HG03520 (cell line): ENCODE measurements at regions not wholly inside any gene's neighbourhood (a gene's known extent, or its start where the extent isn't known, plus 50 kb on each side); places are given as distances from the start of the nearest gene placed in this dataset.

Source experiments
- ATAC-seq: cut with Tn5 transposase; IDR thresholded peaks from one replicate; pipeline ENCODE4 v1.9.1; 2021; ENCODE audit warnings: mild to moderate bottlenecking, moderate library complexity; ENCODE audit not compliant: unreplicated experiment

DNA sequence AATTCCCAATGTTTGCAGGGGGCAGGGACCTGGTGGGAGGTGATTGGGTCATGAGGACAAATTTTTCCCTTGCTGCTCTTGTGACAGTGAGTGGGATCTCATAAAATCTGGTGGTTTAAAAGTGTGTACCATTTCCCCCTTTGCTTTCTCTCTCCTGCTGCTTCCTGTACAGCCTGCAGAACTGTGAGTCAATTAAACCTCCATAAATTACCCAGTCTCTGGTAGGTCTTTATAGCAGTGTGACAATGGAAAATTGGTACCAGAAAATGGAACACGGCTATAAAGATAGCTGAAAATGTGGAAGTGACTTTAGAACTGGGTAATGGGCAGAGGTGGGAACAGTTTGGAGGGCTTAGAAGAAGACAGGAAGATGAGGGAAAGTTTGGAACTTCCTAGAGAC lies 108.7 kb upstream of the NPFFR2 start:
- no peak for ATAC-seq

DNA sequence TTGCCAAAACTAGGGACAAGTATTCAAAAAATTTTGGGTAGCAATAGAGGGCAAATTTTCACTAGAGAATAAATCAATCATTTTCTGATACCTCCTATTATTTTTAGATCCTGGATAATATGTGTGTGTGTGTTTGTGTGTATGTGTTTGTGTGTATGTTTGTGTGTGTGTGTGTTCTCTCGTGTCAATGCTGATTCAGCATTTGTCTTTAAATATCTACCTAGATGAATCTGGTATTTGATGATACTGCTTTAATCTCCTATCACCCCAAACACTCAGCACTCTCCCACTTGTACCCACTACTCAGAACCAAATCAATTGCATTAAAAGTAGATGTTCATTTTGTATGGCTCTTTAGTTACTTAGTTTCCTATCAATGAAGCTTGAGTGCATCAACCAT lies 101.3 kb upstream of the NPFFR2 start:
- ATAC-seq: no peak

DNA sequence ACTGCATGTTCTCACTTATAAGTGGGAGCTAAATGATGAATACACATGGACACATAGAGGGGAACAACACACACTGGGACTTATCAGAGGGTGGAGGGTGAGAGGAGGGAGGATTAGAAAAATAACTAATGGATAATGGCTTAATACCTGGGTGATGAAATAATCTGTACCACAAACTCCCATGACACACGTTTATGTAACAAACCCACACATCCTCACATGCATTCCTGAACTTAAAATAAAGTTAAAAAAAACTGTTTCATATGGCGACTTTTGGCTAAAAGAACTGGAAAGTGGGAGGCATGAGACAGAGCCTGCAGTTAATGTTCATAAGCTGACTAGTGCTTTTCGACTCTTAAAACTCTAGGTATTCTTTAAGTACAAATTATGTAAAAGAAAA lies 98.9 kb upstream of the NPFFR2 start:
- no peak for ATAC-seq

DNA sequence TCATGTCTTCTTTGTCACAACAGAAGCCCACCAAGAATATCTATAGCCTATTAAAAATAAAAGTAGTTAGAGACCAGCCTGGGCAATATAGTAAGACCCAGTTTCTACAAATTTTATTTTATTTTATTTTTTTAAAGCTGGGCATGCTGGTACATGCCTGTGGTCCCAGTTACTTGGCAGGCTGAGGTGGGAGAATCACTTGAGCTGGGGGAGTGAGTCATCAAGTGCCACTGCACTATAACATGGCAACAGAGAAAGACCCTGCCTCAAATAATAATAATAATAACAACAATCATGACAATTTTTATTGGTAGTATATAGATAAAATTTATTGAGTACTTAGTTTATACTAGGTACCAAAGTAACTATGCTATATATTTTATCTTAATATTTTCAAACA lies 93.0 kb upstream of the NPFFR2 start:
- ATAC-seq: no peak

DNA sequence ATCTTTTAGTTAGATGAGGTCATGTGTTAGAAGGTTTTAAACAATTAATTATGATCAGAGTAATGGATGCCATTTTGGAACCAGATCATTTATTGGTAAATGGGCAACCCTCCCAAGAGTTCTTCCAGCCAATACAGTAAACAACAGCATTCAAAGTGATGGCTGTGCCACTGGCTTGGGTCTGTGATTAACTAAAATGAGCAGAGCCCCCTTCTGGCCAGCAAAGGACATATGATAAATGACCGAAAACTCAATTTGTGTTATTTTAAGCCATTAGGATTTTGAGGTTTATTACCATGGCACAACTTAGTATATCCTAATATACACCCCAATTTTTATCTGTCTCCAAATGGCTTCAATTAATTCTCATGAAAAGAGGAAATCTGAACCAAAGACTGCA lies 90.8 kb upstream of the NPFFR2 start:
- ATAC-seq: no peak

DNA sequence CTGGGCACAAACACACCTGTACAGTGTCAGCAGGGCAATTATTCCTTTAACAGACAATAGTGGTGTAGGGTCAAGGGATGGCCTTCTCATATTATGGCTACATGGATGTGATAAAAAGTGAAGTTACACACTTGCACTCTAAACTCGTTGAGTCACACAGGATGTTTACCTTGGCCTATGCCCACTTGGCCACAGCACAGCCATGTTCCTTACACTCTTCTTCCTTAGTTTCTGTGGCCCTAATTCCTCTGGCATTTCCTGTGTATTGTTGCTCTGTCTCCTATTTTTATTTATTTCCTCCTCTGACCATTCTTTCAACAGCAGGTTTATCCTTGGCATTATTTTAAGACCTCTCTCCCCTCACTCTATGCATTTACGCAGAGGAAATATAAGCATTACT lies 86.8 kb upstream of the NPFFR2 start:
- no peak for ATAC-seq

DNA sequence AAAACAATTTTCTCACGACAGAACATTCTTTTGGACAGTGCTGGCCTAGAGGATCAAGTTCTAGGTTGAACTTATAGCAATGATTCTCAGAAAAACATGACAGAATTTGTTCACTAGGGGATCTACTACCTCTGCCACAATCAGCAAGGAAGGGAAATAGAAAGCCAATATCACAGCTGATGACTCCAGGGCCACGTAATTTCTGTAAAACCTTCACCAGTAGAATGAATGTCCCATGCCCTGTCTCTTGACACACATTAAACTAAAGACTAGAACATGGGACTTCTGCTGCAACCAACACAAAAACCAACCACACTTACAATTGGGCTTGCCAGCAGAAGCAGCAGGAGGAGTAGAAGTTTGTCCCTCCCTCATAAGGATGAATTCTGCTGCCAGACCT lies 86.0 kb upstream of the NPFFR2 start:
- no peak for ATAC-seq

DNA sequence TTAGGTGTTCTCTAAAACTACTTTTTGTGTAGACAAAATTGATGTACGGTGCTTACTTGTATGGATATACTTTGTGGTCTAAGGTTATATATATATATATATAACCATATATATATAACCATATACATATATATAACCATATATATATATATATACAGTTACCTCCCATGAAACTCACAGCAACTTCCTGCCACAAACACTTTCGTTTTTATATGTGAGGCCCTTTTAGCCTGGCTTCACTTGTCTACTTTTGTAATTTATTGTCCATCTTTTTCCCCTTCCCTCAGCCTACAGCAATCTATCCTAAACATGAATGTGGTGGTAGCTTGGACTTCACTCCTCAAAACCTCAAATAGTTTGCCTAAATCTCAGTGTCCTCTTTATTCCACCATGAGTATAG lies 72.8 kb upstream of the NPFFR2 start:
- no peak for ATAC-seq

DNA sequence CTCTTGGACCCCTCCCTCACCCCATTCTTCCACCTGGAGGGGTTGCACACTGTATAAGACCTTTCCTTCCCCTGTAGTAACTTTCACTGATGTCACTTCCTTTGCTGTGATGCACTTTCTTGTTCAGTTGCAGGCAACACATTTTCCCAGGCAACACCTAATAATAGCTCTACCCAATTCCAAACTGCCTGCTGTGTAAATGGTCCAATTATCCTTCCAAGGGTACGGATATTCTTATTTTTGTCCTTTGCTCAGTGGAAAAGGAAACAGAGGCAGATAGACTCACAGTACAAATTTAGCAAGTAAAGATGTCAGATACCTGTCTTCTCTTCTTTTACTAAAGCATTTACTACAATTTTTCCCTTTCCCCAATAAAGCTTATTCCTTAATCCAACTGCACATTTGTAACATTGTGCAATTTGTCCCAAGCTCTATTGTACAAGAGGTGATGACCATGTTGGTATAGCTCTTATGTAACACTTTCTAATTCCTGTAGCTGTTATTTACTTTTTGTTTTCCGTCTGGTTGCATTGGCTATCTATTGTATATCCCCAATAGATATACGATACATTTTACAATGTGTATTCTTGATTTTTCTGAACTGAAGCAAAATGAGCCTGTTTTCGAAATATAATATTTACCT lies 69.1 kb upstream of the NPFFR2 start:
- ATAC-seq: no peak

DNA sequence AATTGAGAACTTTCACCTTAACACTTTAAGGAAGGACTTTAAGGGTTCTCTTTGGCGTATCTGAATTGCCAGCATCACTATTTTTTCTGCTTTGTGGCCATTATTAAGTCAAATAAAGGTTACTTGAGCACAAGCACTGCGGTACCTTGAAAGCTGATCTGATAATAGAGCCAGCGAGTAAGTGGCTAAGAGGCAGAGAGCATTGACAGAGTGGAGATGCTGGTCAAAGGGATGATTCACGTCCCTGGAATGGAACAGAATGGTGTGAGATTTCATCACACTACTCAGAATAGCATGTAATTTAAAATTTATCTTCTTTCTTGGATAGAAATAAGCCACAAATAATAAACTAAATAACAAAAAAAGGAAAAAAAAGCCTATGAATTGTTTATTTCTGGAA lies 57.1 kb upstream of the NPFFR2 start:
- no peak for ATAC-seq

DNA sequence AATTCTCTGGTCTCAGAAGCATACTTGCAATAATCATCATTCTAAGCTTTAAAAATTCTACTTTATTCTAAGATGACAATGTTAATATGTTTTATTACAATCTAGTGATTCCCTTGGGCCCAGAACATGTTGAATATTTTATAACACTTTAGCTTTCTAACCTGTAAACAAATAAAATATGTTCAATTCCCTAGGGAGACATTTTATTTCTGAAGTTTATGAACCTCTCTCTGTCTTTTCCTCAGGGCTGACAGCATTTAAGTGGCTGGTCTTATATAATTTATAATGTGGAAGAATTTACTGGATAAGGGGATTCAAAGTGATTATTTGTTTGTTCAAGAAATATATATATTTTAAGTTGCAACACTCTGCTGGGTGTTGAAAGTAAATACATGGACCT lies 55.3 kb upstream of the NPFFR2 start:
- ATAC-seq: no peak

DNA sequence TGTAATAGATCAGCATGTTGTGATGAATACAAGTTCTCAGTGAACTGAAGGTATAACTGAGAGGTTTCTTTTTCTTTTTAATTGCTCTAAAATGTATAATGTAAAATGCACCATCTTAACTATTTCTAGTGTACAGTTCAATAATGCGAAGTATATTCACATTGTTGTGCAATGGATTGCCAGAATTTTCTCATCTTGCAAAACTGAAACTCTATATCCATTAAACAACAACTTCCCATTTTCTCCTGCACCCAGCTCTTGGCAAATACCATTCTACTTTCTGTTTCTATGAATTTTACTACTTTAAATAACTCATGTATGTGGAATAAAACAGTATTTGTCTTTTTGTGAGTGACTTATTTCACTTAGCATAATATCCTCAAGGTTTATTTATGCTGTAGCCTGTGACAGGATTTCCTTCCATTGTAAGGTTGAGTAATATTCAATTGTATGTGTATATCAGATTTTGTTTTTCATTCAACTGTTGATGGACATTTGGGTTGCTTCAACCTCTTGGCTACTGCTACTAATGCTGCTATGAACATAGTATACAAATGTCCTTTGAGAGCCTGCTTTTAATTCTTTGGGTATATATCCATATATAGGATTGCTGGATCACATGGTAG lies 53.5 kb upstream of the NPFFR2 start:
- no peak for ATAC-seq

DNA sequence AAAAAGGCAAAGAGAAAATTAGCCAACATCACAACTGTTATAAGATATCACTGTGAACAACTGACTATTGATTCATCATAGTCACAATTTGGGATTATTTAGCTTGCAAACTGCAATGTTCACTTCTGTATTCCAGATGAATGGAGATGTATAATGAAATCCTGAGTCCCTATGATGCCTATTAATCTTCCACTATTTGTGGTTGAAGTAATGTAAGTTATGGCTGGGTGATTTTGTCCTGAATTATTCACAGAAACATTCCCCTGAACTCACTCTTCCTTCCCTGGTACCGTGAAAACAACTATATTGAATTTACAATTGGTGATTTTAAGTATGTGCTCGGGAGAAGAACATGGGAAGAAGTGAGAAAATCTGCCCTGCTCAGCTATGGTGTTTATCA lies 50.8 kb upstream of the NPFFR2 start:
- no peak for ATAC-seq
